ENCODE measurements at regions not wholly inside any gene's neighbourhood (a gene's known extent, or its start where the extent isn't known, plus 50 kb on each side); places are given as distances from the start of the nearest gene placed in this dataset.

DNA sequence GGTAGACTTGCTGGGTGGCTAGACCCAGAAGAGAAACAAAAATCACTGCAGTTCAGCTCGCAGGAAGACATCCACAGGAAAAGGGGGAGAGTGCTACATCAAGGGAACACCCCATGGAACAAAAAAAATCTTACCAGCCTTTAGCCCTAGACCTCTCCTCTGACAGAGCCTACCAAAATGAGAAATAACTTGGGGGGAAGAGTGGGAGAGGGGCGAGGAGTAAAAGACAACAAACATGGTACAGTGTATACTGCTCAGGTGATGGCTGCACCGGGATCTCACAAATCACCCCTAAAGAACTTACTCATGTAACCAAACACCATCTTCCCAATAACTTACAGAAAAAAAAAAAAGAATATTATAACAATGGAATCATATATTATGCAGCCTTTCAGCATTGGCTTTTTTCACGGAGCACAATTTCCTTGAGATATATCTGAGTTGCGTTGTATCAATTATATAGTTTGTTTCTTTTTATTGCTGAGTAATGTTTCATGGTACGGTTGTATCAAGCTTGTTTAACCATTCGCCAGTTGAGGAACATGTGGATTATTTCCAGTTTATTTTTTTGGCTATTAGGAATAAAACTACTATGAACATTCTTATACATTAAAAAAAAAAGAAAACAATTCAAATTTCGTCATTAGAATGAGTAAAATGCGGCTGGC is 90.9 kb downstream of the ZNF280B start:
- no peak for DNase-seq
- Histone ChIP-seq H3K27ac (no peak overlapping the region), H3K36me3 (no peaks in the 10 kb centered on the region), H3K4me3 (no peak overlapping the region), H3K27me3 (peaks cover 70% of the 10 kb centered on the region), H3K4me1 (no peaks in the 10 kb centered on the region), H3K9me3 (no peaks in the 10 kb centered on the region)
- intact Hi-C loops (cut with DNase I; ENCODE audit: low total_unique reads): no loop called here
- in situ Hi-C loops (cut with MboI; ENCODE audit: low pct_ligation_motif_present in 1 of 4, low pct_unique_long_range_greater_than_20kb in 1 of 4, low sequenced_read_pairs in 3 of 4): no loop called here
- no peak for TF ChIP-seq POLR2A (IDR thresholded peaks at IDR 0.05)
- TF ChIP-seq POLR2AphosphoS5 (IDR thresholded peaks at IDR 0.05): no peak
- TF ChIP-seq EP300 (IDR thresholded peaks at IDR 0.05; ENCODE audit: low read depth): no peak
- TF ChIP-seq, protein P1, sequence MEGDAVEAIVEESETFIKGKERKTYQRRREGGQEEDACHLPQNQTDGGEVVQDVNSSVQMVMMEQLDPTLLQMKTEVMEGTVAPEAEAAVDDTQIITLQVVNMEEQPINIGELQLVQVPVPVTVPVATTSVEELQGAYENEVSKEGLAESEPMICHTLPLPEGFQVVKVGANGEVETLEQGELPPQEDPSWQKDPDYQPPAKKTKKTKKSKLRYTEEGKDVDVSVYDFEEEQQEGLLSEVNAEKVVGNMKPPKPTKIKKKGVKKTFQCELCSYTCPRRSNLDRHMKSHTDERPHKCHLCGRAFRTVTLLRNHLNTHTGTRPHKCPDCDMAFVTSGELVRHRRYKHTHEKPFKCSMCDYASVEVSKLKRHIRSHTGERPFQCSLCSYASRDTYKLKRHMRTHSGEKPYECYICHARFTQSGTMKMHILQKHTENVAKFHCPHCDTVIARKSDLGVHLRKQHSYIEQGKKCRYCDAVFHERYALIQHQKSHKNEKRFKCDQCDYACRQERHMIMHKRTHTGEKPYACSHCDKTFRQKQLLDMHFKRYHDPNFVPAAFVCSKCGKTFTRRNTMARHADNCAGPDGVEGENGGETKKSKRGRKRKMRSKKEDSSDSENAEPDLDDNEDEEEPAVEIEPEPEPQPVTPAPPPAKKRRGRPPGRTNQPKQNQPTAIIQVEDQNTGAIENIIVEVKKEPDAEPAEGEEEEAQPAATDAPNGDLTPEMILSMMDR (IDR thresholded peaks at IDR 0.05): no peak
- WGBS, 2 donors (ENCODE audit: low coverage in 1 of 2): 73 to 75% methylated on average over 9 of the region's 9 CpGs

DNA sequence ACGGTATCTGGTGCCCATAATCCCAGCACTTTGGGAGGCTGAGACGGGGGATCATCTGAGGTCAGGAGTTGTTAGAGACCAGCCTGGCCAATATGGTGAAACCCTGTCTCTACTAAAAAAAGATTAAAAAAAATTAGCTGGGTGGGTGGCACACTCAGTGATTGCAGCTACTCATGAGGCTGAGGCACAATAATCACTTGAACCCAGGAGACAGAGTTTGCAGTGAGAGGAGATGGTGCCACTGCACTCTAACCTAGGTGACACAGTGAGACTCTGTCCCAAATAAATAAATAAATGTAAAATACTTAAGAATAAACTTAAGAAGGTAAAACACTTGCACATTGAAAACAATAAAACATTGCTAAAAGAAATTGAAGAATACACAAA is 90.4 kb downstream of the ZNF280B start:
- no peak for TF ChIP-seq EP300 (IDR thresholded peaks at IDR 0.05; ENCODE audit: low read depth)
- no peak for TF ChIP-seq POLR2A (IDR thresholded peaks at IDR 0.05)
- TF ChIP-seq, protein P1 (IDR thresholded peaks at IDR 0.05): no peak
- no peak for TF ChIP-seq POLR2AphosphoS5 (IDR thresholded peaks at IDR 0.05)
- intact Hi-C loops (cut with DNase I; ENCODE audit: low total_unique reads) (no loop called here), in situ Hi-C loops (cut with MboI; ENCODE audit: low pct_ligation_motif_present in 1 of 4, low pct_unique_long_range_greater_than_20kb in 1 of 4, low sequenced_read_pairs in 3 of 4) (no loop called here)
- Histone ChIP-seq H3K36me3 (no peaks in the 10 kb centered on the region), H3K4me1 (no peaks in the 10 kb centered on the region), H3K27ac (no peak overlapping the region), H3K9me3 (no peaks in the 10 kb centered on the region), H3K4me3 (no peak overlapping the region), H3K27me3 (peaks cover 65% of the 10 kb centered on the region)
- DNase-seq: no peak
- WGBS, 2 donors (ENCODE audit: low coverage in 1 of 2): 83 to 86% methylated on average over 2 of the region's 2 CpGs

DNA sequence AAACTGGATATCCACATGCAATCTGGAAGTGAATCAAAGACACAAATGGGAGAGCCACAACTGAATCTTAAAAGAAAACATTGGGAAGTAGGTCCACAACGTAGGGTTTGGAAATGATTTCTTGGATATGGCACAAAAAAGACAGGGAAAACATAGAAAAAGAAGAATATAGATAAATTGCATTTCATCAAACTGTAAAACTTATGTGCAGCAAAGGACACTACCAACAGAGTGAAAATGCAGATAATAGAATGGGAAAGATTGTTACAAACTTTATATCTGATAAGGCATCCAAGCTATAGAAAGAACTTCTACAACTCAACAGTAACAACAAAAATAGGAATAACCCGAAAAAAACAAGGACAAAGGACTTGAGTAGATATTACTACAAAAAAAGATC is 89.6 kb downstream of the ZNF280B start:
- TF ChIP-seq EP300 (IDR thresholded peaks at IDR 0.05; ENCODE audit: low read depth) (no peak), POLR2A (IDR thresholded peaks at IDR 0.05) (no peak), POLR2AphosphoS5 (IDR thresholded peaks at IDR 0.05) (no peak)
- TF ChIP-seq, protein P1 (IDR thresholded peaks at IDR 0.05): no peak
- WGBS, 2 donors (ENCODE audit: low coverage in 1 of 2): 64 to 69% methylated on average over 2 of the region's 2 CpGs
- Histone ChIP-seq H3K27ac (no peak overlapping the region), H3K9me3 (no peaks in the 10 kb centered on the region), H3K4me1 (no peaks in the 10 kb centered on the region), H3K4me3 (no peak overlapping the region), H3K27me3 (peaks cover 66% of the 10 kb centered on the region), H3K36me3 (no peaks in the 10 kb centered on the region)
- in situ Hi-C loops (cut with MboI; ENCODE audit: low pct_ligation_motif_present in 1 of 4, low pct_unique_long_range_greater_than_20kb in 1 of 4, low sequenced_read_pairs in 3 of 4) (no loop called here), intact Hi-C loops (cut with DNase I; ENCODE audit: low total_unique reads) (no loop called here)
- no peak for DNase-seq

- H3K27ac ChIP-seq: no peak overlapping the region
- intact Hi-C loops (cut with DNase I; ENCODE audit: low total_unique reads): no loop called here
- 45% methylated on average over 4 of the region's 4 CpGs; no CpG with 5 or more reads in 1 of the 2 donors for WGBS, 2 donors (ENCODE audit: low coverage in 1 of 2)
- H3K4me3 ChIP-seq: no peak overlapping the region
- H3K27me3 ChIP-seq: peaks cover 64% of the 10 kb centered on the region
- H3K36me3 ChIP-seq: no peaks in the 10 kb centered on the region
- no peaks in the 10 kb centered on the region for H3K9me3 ChIP-seq
- no peaks in the 10 kb centered on the region for H3K4me1 ChIP-seq
- DNase-seq: no peak
- in situ Hi-C loops (cut with MboI; ENCODE audit: low pct_ligation_motif_present in 1 of 4, low pct_unique_long_range_greater_than_20kb in 1 of 4, low sequenced_read_pairs in 3 of 4): no loop called here
- TF ChIP-seq POLR2A (IDR thresholded peaks at IDR 0.05) (no peak), POLR2AphosphoS5 (IDR thresholded peaks at IDR 0.05) (no peak), EP300 (IDR thresholded peaks at IDR 0.05; ENCODE audit: low read depth) (no peak)
These were observed 88.0 kb downstream of the ZNF280B start for GRCh38 chr22:22420580-22420979.

DNA sequence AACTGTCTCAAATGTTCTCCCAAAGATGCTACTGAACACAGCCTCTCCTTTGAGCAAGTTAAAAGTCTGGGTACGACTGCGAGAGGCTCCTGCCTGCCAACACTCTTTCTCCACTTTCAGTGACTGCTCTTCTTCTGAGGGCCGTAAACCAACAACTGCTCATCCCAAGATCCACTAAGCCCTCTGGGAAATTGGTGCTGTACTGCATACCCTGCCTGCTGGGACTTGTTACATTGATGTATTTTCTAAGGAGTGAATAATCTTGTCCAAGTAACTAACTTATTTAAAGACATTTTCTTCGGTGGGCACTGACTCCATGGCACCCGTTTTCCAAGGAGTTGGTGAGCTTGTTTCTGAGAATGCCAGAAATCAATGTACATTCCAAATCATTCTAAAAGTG is 87.2 kb downstream of the ZNF280B start:
- TF ChIP-seq POLR2A (IDR thresholded peaks at IDR 0.05): no peak
- TF ChIP-seq POLR2AphosphoS5 (IDR thresholded peaks at IDR 0.05): no peak
- TF ChIP-seq, protein P1 (IDR thresholded peaks at IDR 0.05): no peak
- TF ChIP-seq EP300 (IDR thresholded peaks at IDR 0.05; ENCODE audit: low read depth): no peak
- Histone ChIP-seq H3K27ac (no peak overlapping the region), H3K36me3 (no peaks in the 10 kb centered on the region), H3K27me3 (peaks cover 56% of the 10 kb centered on the region), H3K4me1 (no peaks in the 10 kb centered on the region), H3K4me3 (no peak overlapping the region), H3K9me3 (no peaks in the 10 kb centered on the region)
- DNase-seq: no peak
- in situ Hi-C loops (cut with MboI; ENCODE audit: low pct_ligation_motif_present in 1 of 4, low pct_unique_long_range_greater_than_20kb in 1 of 4, low sequenced_read_pairs in 3 of 4): no loop called here
- 78 to 86% methylated on average over 2 to 5 of the region's 5 CpGs for WGBS, 2 donors (ENCODE audit: low coverage in 1 of 2)
- intact Hi-C loops (cut with DNase I; ENCODE audit: low total_unique reads): no loop called here

Data from transverse colon (tissue), 4 donors.